Breast epithelium (tissue), 3 donors: ENCODE measurements at regions not wholly inside any gene's neighbourhood (a gene's known extent, or its start where the extent isn't known, plus 50 kb on each side); places are given as distances from the start of the nearest gene placed in this dataset.

Source experiments
- POLR2A ChIP-seq: fragments of 450-650 bp; IDR thresholded peaks from one replicate; pipeline ENCODE4 v1.6.1; 2016; ENCODE audit warnings: antibody characterized with exemption, mild to moderate bottlenecking, moderate library complexity
- TF ChIP-seq, protein P1 (sequence below), 3 donors: fragments of 450-650 bp; IDR thresholded peaks; one replicate each; pipeline ENCODE4 v1.5.1; 2016 to 2017; ENCODE audit warnings: antibody characterized with exemption in 3 of 3, mild to moderate bottlenecking in 3 of 3, moderate library complexity in 3 of 3

- TF ChIP-seq POLR2A, result no peak
- TF ChIP-seq, protein P1, sequence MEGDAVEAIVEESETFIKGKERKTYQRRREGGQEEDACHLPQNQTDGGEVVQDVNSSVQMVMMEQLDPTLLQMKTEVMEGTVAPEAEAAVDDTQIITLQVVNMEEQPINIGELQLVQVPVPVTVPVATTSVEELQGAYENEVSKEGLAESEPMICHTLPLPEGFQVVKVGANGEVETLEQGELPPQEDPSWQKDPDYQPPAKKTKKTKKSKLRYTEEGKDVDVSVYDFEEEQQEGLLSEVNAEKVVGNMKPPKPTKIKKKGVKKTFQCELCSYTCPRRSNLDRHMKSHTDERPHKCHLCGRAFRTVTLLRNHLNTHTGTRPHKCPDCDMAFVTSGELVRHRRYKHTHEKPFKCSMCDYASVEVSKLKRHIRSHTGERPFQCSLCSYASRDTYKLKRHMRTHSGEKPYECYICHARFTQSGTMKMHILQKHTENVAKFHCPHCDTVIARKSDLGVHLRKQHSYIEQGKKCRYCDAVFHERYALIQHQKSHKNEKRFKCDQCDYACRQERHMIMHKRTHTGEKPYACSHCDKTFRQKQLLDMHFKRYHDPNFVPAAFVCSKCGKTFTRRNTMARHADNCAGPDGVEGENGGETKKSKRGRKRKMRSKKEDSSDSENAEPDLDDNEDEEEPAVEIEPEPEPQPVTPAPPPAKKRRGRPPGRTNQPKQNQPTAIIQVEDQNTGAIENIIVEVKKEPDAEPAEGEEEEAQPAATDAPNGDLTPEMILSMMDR (IDR thresholded peaks at IDR 0.05), result no peak
Measured at GRCh38 chr13:50171590-50172282, 156.5 kb downstream of the KCNRG start.
